ENCODE measurements at regions not wholly inside any gene's neighbourhood (a gene's known extent, or its start where the extent isn't known, plus 50 kb on each side); places are given as distances from the start of the nearest gene placed in this dataset.
"Not testable (repeated sequence)": the region's sequence is repeated elsewhere in the genome, so short reads cannot be mapped to it uniquely, and the experiment has no call there.

DNA sequence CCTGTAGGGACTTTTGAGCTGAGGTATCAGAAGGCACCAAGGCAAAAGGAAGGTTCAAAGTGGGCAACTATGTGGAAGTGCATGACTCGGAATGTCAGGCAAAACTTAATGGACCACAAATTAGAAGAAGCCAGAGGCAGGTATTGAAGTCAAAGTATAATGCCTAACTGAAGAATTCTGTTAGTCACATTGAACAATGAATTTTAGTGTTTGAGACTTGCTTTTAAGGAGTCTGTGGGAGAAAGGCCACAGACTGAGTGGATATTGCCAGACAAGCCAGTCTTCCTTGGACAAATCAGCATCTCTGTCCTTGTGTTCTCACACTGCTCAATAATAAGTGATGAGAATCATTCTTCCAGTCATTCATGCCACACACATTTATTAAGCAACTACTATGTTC is 498.9 kb downstream of the STK39 start:
- Histone ChIP-seq H3K4me1 (ENCODE audit: control insufficient read depth in 5 of 5, insufficient read depth in 5 of 5, low read length in 5 of 5) (no peaks in the 10 kb centered on the region), H3K27me3 (ENCODE audit: control insufficient read depth in 3 of 3, insufficient read depth in 3 of 3, low read length in 2 of 3) (no peaks in the 10 kb centered on the region), H3K36me3 (ENCODE audit: control insufficient read depth in 4 of 4, insufficient read depth in 4 of 4, low read length in 4 of 4) (no peaks in the 10 kb centered on the region), H3K27ac (ENCODE audit: low read depth in 1 of 2, low read length in 1 of 2) (no peak overlapping the region), H3K9ac (ENCODE audit: insufficient read depth in 1 of 2, low read length in 2 of 2) (no peak overlapping the region), H3K9me3 (ENCODE audit: control insufficient read depth in 4 of 4, insufficient read depth in 3 of 4, low read length in 3 of 4) (no peaks in the 10 kb centered on the region), H3K4me3 (no peak overlapping the region)
- TF ChIP-seq, protein P1, sequence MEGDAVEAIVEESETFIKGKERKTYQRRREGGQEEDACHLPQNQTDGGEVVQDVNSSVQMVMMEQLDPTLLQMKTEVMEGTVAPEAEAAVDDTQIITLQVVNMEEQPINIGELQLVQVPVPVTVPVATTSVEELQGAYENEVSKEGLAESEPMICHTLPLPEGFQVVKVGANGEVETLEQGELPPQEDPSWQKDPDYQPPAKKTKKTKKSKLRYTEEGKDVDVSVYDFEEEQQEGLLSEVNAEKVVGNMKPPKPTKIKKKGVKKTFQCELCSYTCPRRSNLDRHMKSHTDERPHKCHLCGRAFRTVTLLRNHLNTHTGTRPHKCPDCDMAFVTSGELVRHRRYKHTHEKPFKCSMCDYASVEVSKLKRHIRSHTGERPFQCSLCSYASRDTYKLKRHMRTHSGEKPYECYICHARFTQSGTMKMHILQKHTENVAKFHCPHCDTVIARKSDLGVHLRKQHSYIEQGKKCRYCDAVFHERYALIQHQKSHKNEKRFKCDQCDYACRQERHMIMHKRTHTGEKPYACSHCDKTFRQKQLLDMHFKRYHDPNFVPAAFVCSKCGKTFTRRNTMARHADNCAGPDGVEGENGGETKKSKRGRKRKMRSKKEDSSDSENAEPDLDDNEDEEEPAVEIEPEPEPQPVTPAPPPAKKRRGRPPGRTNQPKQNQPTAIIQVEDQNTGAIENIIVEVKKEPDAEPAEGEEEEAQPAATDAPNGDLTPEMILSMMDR (IDR thresholded peaks at IDR 0.05; ENCODE audit: control extremely low read depth, extremely low read depth): no peak
- 93 to 100% methylated on average over 1 of the region's 1 CpG for WGBS, 2 donors
- ATAC-seq (ENCODE audit: insufficient read depth, low FRiP score) (no peak), DNase-seq (no peak)

DNA sequence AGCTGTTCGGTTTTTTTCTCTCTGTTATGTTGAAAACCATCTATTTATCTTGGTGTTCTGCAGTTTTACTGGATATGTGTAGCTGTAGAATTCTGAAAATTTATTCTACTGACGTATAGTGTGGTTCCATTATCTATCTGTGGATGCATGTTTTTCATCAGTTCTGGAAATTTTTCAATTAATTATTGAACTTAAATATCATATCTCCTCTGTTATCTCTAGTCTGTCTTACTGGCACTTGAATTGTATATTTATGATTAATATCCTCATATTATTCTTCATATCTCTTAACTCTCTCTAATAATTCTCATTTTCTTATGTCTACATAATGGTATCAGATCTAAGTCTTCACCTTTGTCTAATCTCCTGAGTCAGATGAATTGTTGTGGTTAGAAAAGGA is 501.7 kb downstream of the STK39 start:
- H3K36me3 ChIP-seq (ENCODE audit: control insufficient read depth in 4 of 4, insufficient read depth in 4 of 4, low read length in 4 of 4): no peaks in the 10 kb centered on the region
- no peak for DNase-seq
- no peak overlapping the region for H3K4me3 ChIP-seq
- TF ChIP-seq, protein P1 (IDR thresholded peaks at IDR 0.05; ENCODE audit: control extremely low read depth, extremely low read depth): no peak
- H3K4me1 ChIP-seq (ENCODE audit: control insufficient read depth in 5 of 5, insufficient read depth in 5 of 5, low read length in 5 of 5): no peaks in the 10 kb centered on the region
- no peak for ATAC-seq (ENCODE audit: insufficient read depth, low FRiP score)
- H3K27ac ChIP-seq (ENCODE audit: low read depth in 1 of 2, low read length in 1 of 2): no peak overlapping the region
- 60 to 89% methylated on average over 2 of the region's 2 CpGs for WGBS, 2 donors
- H3K9ac ChIP-seq (ENCODE audit: insufficient read depth in 1 of 2, low read length in 2 of 2): no peak overlapping the region
- no peaks in the 10 kb centered on the region for H3K9me3 ChIP-seq (ENCODE audit: control insufficient read depth in 4 of 4, insufficient read depth in 3 of 4, low read length in 3 of 4)
- no peaks in the 10 kb centered on the region for H3K27me3 ChIP-seq (ENCODE audit: control insufficient read depth in 3 of 3, insufficient read depth in 3 of 3, low read length in 2 of 3)

DNA sequence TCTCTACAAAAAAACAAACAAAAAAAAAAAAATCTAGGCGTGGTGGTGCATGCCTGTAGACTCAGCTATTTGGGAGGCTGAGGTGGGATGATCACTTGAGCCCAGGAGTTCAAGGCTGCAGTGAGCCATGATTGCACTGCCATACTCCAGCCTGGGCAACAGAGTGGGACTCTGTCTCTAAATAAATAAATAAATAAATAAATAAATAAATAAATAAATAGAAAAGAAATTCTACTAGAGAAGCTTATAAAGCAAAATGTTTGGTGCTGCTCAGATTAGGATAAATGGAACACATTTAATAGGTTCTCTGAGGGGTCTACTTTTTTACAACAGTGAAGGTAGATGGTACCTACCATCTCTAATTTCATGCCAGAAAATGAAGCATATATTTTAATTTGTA is 507.5 kb downstream of the STK39 start:
- H3K36me3 ChIP-seq (ENCODE audit: control insufficient read depth in 4 of 4, insufficient read depth in 4 of 4, low read length in 4 of 4); ATAC-seq (ENCODE audit: insufficient read depth, low FRiP score); DNase-seq; H3K27me3 ChIP-seq (ENCODE audit: control insufficient read depth in 3 of 3, insufficient read depth in 3 of 3, low read length in 2 of 3); H3K9ac ChIP-seq (ENCODE audit: insufficient read depth in 1 of 2, low read length in 2 of 2); H3K27ac ChIP-seq (ENCODE audit: low read depth in 1 of 2, low read length in 1 of 2); H3K4me1 ChIP-seq (ENCODE audit: control insufficient read depth in 5 of 5, insufficient read depth in 5 of 5, low read length in 5 of 5); H3K9me3 ChIP-seq (ENCODE audit: control insufficient read depth in 4 of 4, insufficient read depth in 3 of 4, low read length in 3 of 4); H3K4me3 ChIP-seq: not testable (repeated sequence)
- WGBS, 2 donors: 81 to 86% methylated on average over 1 of the region's 1 CpG

DNA sequence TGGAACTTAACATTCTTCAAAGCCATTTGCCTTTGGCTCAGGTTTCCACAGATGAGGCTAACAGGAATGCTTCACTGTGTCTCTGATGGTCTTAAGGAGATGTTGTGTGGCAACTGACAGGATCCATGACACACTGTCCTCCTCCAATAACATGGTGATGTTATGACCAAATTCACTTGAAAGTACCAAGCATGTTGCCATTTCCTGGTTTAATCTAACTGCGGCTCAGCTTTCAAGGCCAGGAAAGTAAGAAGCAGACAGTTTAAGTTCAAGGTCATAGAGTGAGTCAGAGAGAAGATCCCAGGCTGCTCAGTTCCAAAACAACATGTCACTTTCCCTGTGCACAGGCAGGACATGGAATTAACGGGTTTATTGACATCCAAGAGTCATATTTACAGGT is 513.6 kb downstream of the STK39 start:
- 65 to 83% methylated on average over 2 of the region's 2 CpGs for WGBS, 2 donors
- Histone ChIP-seq H3K27me3 (ENCODE audit: control insufficient read depth in 3 of 3, insufficient read depth in 3 of 3, low read length in 2 of 3) (no peaks in the 10 kb centered on the region), H3K9ac (ENCODE audit: insufficient read depth in 1 of 2, low read length in 2 of 2) (no peak overlapping the region), H3K27ac (ENCODE audit: low read depth in 1 of 2, low read length in 1 of 2) (no peak overlapping the region), H3K9me3 (ENCODE audit: control insufficient read depth in 4 of 4, insufficient read depth in 3 of 4, low read length in 3 of 4) (no peaks in the 10 kb centered on the region), H3K36me3 (ENCODE audit: control insufficient read depth in 4 of 4, insufficient read depth in 4 of 4, low read length in 4 of 4) (no peaks in the 10 kb centered on the region), H3K4me1 (ENCODE audit: control insufficient read depth in 5 of 5, insufficient read depth in 5 of 5, low read length in 5 of 5) (no peaks in the 10 kb centered on the region), H3K4me3 (no peak overlapping the region)
- ATAC-seq (ENCODE audit: insufficient read depth, low FRiP score) (no peak), DNase-seq (no peak)
- TF ChIP-seq, protein P1 (IDR thresholded peaks at IDR 0.05; ENCODE audit: control extremely low read depth, extremely low read depth): no peak
